Cardiac muscle cell (in vitro differentiated cells and primary cell): ENCODE measurements at regions not wholly inside any gene's neighbourhood (a gene's known extent, or its start where the extent isn't known, plus 50 kb on each side); places are given as distances from the start of the nearest gene placed in this dataset.

Source experiments
- DNase-seq, 2 donors: peaks; one replicate each; pipeline versions ENCODE4 v3.0.0 to v3.0.0-alpha.2; 2010 to 2017; ENCODE audit warnings: low read depth in 1 of 2, low spot score in 1 of 2
- H3K27ac ChIP-seq: fragments of 200-600 bp; sonication (generic); 2 replicates; pipeline ENCODE4 v1.5.1; 2016
- H3K27me3 ChIP-seq: fragments of 200-600 bp; sonication (generic); 2 replicates; pipeline ENCODE4 v1.6.0; 2016; ENCODE audit warnings: control low read depth
- H3K36me3 ChIP-seq: fragments of 200-600 bp; sonication (generic); 2 replicates; pipeline ENCODE4 v1.5.1; 2016; ENCODE audit warnings: control low read depth
- H3K4me1 ChIP-seq: fragments of 200-600 bp; sonication (generic); 2 replicates; pipeline ENCODE4 v1.8.1; 2017; ENCODE audit warnings: low read depth, mild to moderate bottlenecking, mixed run types
- H3K4me3 ChIP-seq: fragments of 200-600 bp; sonication (generic); 2 replicates; pipeline ENCODE4 v1.5.1; 2016; ENCODE audit warnings: mild to moderate bottlenecking
- H3K9me3 ChIP-seq: fragments of 200-600 bp; sonication (generic); 2 replicates; pipeline ENCODE4 v1.5.1; 2017; ENCODE audit warnings: low read depth, mild to moderate bottlenecking, control low read depth
- CTCF ChIP-seq: IDR thresholded peaks from 2 replicates; pipeline ENCODE4 v1.5.1; 2012; ENCODE audit warnings: low read depth, mild to moderate bottlenecking, low read length

- peak; percentile 77 for TF ChIP-seq CTCF
- Histone ChIP-seq H3K27ac (no peak overlapping the region), H3K36me3 (no peaks in the 10 kb centered on the region), H3K27me3 (no peaks in the 10 kb centered on the region), H3K4me1 (peaks cover 12% of the 10 kb centered on the region), H3K4me3 (no peak overlapping the region), H3K9me3 (no peaks in the 10 kb centered on the region)
- DNase-seq = peak in 1 of 2 donors; percentile 73
Observed at GRCh38 chr4:120977435-120977997, 55.0 kb upstream of the PRDM5 start.

- Histone ChIP-seq H3K27me3 (no peaks in the 10 kb centered on the region), H3K36me3 (no peaks in the 10 kb centered on the region)
- no peak for TF ChIP-seq CTCF
Observed at GRCh38 chr4:120973207-120973606, 50.7 kb upstream of the PRDM5 start.

More at GRCh38 chr4:120973207-120973606, 50.7 kb upstream of the PRDM5 start:
- DNase-seq = no peak
- Histone ChIP-seq H3K9me3 (no peaks in the 10 kb centered on the region), H3K27ac (no peak overlapping the region), H3K4me1 (no peaks in the 10 kb centered on the region), H3K4me3 (no peak overlapping the region)
